ENCODE measurements at regions not wholly inside any gene's neighbourhood (a gene's known extent, or its start where the extent isn't known, plus 50 kb on each side); places are given as distances from the start of the nearest gene placed in this dataset.

DNA sequence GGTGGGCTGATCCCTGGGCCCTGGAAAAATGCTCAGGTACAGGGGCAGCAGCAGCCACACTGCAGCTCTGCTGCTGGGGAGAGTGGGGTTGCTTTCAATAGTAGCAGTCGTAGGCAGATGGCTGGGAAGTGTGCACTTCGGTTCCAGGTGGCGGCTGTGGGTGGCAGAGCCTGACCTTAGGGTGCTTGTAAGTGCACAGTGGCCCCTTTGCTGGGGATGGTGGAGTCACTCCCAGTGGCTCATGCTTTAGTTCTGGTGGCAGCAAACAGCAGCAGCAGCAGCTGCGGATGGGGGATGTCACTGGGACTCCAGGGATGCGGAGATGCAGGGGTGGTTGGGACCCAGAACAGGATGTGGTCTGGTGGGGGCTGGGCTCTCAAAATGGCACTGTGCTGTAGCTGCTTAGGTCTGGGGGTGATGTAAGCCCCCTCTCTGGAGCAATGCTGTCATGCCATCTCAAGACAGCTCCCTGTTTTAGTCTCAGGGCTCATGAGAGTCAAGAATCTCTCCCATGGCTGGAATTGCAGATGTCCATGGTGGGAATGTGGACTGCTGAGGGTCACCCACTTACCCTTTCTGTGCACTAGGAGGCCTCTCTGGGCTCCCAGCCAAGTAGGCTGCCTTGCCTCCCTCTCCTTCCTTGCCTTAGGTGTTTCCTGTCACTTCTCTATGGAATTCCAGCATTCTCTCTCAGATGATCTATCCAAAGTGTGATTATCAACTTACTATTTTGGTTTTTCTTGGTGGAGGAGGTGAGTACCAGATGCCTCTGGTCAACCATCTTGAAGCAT, 146.7 kb upstream of the SLC22A23 start:
- Mint-ChIP-seq H3K9me3 (peaks cover 18% of the 10 kb centered on the region), H3K27ac (no peak overlapping the region), H3K27me3 (ENCODE audit: low read depth) (peaks cover 7% of the 10 kb centered on the region; the same call in 1 of the 2 replicates), H3K4me3 (no peak overlapping the region), H3K36me3 (peaks cover 8% of the 10 kb centered on the region; the same call in 1 of the 2 replicates), H3K4me1 (no peaks in the 10 kb centered on the region)
- ATAC-seq (no peak), DNase-seq (ENCODE audit: low spot score) (no peak)
- ChIA-PET CTCF (interaction anchor here (0.6 kb wide), 1 partner anchor 106 kb away, joined by 4 read pairs; no protein-coding TSS in a partner anchor), POLR2A (no interaction called here)
- TF ChIP-seq FOXP1 (CRISPR knock-in tag; IDR thresholded peaks at IDR 0.05; ENCODE audit: borderline replicate concordance) = no peak
- no peak for TF ChIP-seq ZNF121 (CRISPR knock-in tag; IDR thresholded peaks at IDR 0.05)
- TF ChIP-seq SP1 (CRISPR knock-in tag; conservative IDR thresholded peaks at IDR 0.05) = no peak
- no peak for TF ChIP-seq E2F4 (CRISPR knock-in tag; IDR thresholded peaks at IDR 0.05; ENCODE audit: borderline replicate concordance, low read depth)
- no peak for TF ChIP-seq ZNF219 (CRISPR knock-in tag; IDR thresholded peaks at IDR 0.05; ENCODE audit: borderline replicate concordance)
- TF ChIP-seq, protein P1, sequence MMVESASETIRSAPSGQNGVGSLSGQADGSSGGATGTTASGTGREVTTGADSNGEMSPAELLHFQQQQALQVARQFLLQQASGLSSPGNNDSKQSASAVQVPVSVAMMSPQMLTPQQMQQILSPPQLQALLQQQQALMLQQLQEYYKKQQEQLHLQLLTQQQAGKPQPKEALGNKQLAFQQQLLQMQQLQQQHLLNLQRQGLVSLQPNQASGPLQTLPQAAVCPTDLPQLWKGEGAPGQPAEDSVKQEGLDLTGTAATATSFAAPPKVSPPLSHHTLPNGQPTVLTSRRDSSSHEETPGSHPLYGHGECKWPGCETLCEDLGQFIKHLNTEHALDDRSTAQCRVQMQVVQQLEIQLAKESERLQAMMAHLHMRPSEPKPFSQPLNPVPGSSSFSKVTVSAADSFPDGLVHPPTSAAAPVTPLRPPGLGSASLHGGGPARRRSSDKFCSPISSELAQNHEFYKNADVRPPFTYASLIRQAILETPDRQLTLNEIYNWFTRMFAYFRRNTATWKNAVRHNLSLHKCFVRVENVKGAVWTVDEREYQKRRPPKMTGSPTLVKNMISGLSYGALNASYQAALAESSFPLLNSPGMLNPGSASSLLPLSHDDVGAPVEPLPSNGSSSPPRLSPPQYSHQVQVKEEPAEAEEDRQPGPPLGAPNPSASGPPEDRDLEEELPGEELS (CRISPR knock-in tag; IDR thresholded peaks at IDR 0.05) = no peak
- no peak for TF ChIP-seq CBFB (CRISPR knock-in tag; IDR thresholded peaks at IDR 0.05; ENCODE audit: low read depth)
- no peak for TF ChIP-seq ZNF423 (CRISPR knock-in tag; IDR thresholded peaks at IDR 0.05)
- TF ChIP-seq ATF6 (CRISPR knock-in tag; IDR thresholded peaks at IDR 0.05) = no peak
- TF ChIP-seq, protein P2, sequence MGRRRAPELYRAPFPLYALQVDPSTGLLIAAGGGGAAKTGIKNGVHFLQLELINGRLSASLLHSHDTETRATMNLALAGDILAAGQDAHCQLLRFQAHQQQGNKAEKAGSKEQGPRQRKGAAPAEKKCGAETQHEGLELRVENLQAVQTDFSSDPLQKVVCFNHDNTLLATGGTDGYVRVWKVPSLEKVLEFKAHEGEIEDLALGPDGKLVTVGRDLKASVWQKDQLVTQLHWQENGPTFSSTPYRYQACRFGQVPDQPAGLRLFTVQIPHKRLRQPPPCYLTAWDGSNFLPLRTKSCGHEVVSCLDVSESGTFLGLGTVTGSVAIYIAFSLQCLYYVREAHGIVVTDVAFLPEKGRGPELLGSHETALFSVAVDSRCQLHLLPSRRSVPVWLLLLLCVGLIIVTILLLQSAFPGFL (CRISPR knock-in tag; IDR thresholded peaks at IDR 0.05; ENCODE audit: borderline replicate concordance) = no peak
- TF ChIP-seq ZNF416 (CRISPR knock-in tag; IDR thresholded peaks at IDR 0.05) = no peak
- TF ChIP-seq, protein P3, sequence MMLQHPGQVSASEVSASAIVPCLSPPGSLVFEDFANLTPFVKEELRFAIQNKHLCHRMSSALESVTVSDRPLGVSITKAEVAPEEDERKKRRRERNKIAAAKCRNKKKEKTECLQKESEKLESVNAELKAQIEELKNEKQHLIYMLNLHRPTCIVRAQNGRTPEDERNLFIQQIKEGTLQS (CRISPR knock-in tag; conservative IDR thresholded peaks at IDR 0.05) = no peak
- TF ChIP-seq NR3C1 (CRISPR knock-in tag; conservative IDR thresholded peaks at IDR 0.05; ENCODE audit: low read depth) = no peak

DNA sequence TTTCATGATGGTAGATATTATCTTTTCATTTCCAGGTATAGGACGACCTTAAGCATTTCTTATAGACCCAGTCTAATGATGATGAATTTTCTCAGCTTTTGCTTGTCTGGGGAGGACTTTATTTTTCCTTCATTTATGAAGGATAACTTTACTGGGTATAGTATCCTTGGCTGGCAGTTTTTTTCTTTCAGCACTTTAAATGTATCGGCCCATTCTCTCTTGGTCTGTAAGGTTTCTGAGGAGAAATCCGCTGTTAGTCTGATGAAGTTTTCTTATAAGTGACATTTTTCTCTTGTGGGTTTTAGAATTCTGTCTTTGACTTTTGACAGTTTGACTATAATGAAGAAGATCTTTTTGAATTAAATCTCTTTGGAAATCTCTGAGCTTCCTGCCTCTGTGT, 144.7 kb upstream of the SLC22A23 start:
- no peak for ATAC-seq
- CTCF ChIA-PET = no interaction called here
- H3K4me1 Mint-ChIP-seq = no peaks in the 10 kb centered on the region
- TF ChIP-seq TEAD1 (CRISPR knock-in tag; IDR thresholded peaks at IDR 0.05) = no peak
- no peak for TF ChIP-seq ZNF219 (CRISPR knock-in tag; IDR thresholded peaks at IDR 0.05; ENCODE audit: borderline replicate concordance)
- no peak for TF ChIP-seq NR3C1 (CRISPR knock-in tag; conservative IDR thresholded peaks at IDR 0.05; ENCODE audit: low read depth)
- TF ChIP-seq, protein P4, sequence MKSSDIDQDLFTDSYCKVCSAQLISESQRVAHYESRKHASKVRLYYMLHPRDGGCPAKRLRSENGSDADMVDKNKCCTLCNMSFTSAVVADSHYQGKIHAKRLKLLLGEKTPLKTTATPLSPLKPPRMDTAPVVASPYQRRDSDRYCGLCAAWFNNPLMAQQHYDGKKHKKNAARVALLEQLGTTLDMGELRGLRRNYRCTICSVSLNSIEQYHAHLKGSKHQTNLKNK (CRISPR knock-in tag; IDR thresholded peaks at IDR 0.05) = no peak
- TF ChIP-seq, protein P5, sequence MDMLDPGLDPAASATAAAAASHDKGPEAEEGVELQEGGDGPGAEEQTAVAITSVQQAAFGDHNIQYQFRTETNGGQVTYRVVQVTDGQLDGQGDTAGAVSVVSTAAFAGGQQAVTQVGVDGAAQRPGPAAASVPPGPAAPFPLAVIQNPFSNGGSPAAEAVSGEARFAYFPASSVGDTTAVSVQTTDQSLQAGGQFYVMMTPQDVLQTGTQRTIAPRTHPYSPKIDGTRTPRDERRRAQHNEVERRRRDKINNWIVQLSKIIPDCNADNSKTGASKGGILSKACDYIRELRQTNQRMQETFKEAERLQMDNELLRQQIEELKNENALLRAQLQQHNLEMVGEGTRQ (CRISPR knock-in tag; IDR thresholded peaks at IDR 0.05) = no peak
- no peak for TF ChIP-seq SMAD4 (CRISPR knock-in tag; IDR thresholded peaks at IDR 0.05)
- TF ChIP-seq, protein P6, sequence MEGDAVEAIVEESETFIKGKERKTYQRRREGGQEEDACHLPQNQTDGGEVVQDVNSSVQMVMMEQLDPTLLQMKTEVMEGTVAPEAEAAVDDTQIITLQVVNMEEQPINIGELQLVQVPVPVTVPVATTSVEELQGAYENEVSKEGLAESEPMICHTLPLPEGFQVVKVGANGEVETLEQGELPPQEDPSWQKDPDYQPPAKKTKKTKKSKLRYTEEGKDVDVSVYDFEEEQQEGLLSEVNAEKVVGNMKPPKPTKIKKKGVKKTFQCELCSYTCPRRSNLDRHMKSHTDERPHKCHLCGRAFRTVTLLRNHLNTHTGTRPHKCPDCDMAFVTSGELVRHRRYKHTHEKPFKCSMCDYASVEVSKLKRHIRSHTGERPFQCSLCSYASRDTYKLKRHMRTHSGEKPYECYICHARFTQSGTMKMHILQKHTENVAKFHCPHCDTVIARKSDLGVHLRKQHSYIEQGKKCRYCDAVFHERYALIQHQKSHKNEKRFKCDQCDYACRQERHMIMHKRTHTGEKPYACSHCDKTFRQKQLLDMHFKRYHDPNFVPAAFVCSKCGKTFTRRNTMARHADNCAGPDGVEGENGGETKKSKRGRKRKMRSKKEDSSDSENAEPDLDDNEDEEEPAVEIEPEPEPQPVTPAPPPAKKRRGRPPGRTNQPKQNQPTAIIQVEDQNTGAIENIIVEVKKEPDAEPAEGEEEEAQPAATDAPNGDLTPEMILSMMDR (IDR thresholded peaks at IDR 0.05) = no peak
- no peak for TF ChIP-seq ZBTB21 (CRISPR knock-in tag; IDR thresholded peaks at IDR 0.05; ENCODE audit: borderline replicate concordance)
- TF ChIP-seq FOXJ3 (CRISPR knock-in tag; IDR thresholded peaks at IDR 0.05; ENCODE audit: borderline replicate concordance) = no peak

More for the DNA sequence above, 144.7 kb upstream of the SLC22A23 start:
- peaks cover 18% of the 10 kb centered on the region for H3K9me3 Mint-ChIP-seq
- no peak overlapping the region for H3K4me3 Mint-ChIP-seq
- POLR2A ChIA-PET = no interaction called here
- no peak overlapping the region for H3K27ac Mint-ChIP-seq
- peaks cover 7% of the 10 kb centered on the region; the same call in 1 of the 2 replicates for H3K27me3 Mint-ChIP-seq (ENCODE audit: low read depth)
- no peak for DNase-seq (ENCODE audit: low spot score)
- peaks cover 8% of the 10 kb centered on the region; the same call in 1 of the 2 replicates for H3K36me3 Mint-ChIP-seq

Measured in WTC11 (cell line).